C4-2B (cell line): ENCODE measurements at regions not wholly inside any gene's neighbourhood (a gene's known extent, or its start where the extent isn't known, plus 50 kb on each side); places are given as distances from the start of the nearest gene placed in this dataset.

Experiments
- H3K27ac ChIP-seq: fragments of 450-650 bp; 2 replicates; pipeline ENCODE4 v1.5.1; 2017
- CTCF ChIP-seq: fragments of 450-650 bp; conservative IDR thresholded peaks from 2 replicates; pipeline ENCODE4 v1.5.1; 2017; ENCODE audit warnings: mild to moderate bottlenecking
- ZFX ChIP-seq: fragments of 450-650 bp; IDR thresholded peaks from 2 replicates; pipeline ENCODE4 v1.6.1; 2017

GRCh38 chr7:16244469-16244868 is 176.9 kb downstream of the CRPPA start:
- H3K27ac ChIP-seq: no peak overlapping the region
- TF ChIP-seq ZFX (no peak), CTCF (no peak)

- no peak overlapping the region for H3K27ac ChIP-seq
- TF ChIP-seq CTCF: no peak
These were observed 178.4 kb downstream of the CRPPA start for GRCh38 chr7:16242920-16243319.

- no peak overlapping the region for H3K27ac ChIP-seq
- TF ChIP-seq CTCF (no peak), ZFX (no peak)
These were observed 180.3 kb downstream of the CRPPA start for GRCh38 chr7:16241017-16241416.

- no peak for TF ChIP-seq ZFX
- no peak for TF ChIP-seq CTCF
- no peak overlapping the region for H3K27ac ChIP-seq
These were observed 185.0 kb downstream of the CRPPA start for GRCh38 chr7:16236381-16236780.

GRCh38 chr7:16235147-16236114 is 185.9 kb downstream of the CRPPA start:
- no peak overlapping the region for H3K27ac ChIP-seq

GRCh38 chr7:16234493-16235146 is 186.7 kb downstream of the CRPPA start:
- TF ChIP-seq ZFX (no peak), CTCF (no peak)
- no peak overlapping the region for H3K27ac ChIP-seq

More at GRCh38 chr7:16235147-16236114, 185.9 kb downstream of the CRPPA start:
- TF ChIP-seq ZFX (no peak), CTCF (no peak)

- TF ChIP-seq CTCF (no peak), ZFX (no peak)
- no peak overlapping the region for H3K27ac ChIP-seq
These were observed 187.8 kb downstream of the CRPPA start for GRCh38 chr7:16233517-16233916.
